Naive B cell (primary cell): ENCODE measurements at regions not wholly inside any gene's neighbourhood (a gene's known extent, or its start where the extent isn't known, plus 50 kb on each side); places are given as distances from the start of the nearest gene placed in this dataset.
"Not testable (repeated sequence)": the region's sequence is repeated elsewhere in the genome, so short reads cannot be mapped to it uniquely, and the experiment has no call there.

Source experiments
- ATAC-seq, 2 donors: fragments of 150-1000 bp; cut with Tn5 transposase; 2 replicates each; pipeline ENCODE4 v1.10.0; 2021; ENCODE audit warnings: low read depth in 2 of 2, mild to moderate bottlenecking in 2 of 2, moderate library complexity in 2 of 2
- DNase-seq: peaks from one replicate; pipeline ENCODE4 v3.0.0; 2022
- H3K27ac Mint-ChIP-seq, 6 donors: one replicate each; pipeline ENCODE4 v1.8.0; 2020 to 2022; ENCODE audit warnings: mild to moderate bottlenecking in 6 of 6, mixed read lengths in 6 of 6, moderate library complexity in 5 of 6, inconsistent platforms in 2 of 6
- H3K27me3 Mint-ChIP-seq, 3 donors: one replicate each; pipeline ENCODE4 v1.8.0; 2021 to 2022; ENCODE audit warnings: mixed read lengths in 3 of 3, mild to moderate bottlenecking in 1 of 3
- H3K36me3 Mint-ChIP-seq, 2 donors: one replicate each; pipeline ENCODE4 v1.8.0; 2020 to 2022; ENCODE audit warnings: mixed read lengths in 2 of 2, inconsistent platforms in 1 of 2, mild to moderate bottlenecking in 1 of 2
- H3K4me1 Mint-ChIP-seq, 3 donors: one replicate each; pipeline ENCODE4 v1.8.0; 2020 to 2022; ENCODE audit warnings: mixed read lengths in 3 of 3, inconsistent platforms in 1 of 3, mild to moderate bottlenecking in 1 of 3, moderate library complexity in 1 of 3
- H3K4me3 Mint-ChIP-seq, 8 donors: one replicate each; pipeline ENCODE4 v1.8.0; 2020 to 2022; ENCODE audit warnings: mild to moderate bottlenecking in 8 of 8, mixed read lengths in 8 of 8, moderate library complexity in 8 of 8, inconsistent platforms in 2 of 8
- H3K9me3 Mint-ChIP-seq, 7 donors: one replicate each; pipeline ENCODE4 v1.8.0; 2020 to 2022; ENCODE audit warnings: mixed read lengths in 7 of 7, mild to moderate bottlenecking in 5 of 7, inconsistent platforms in 2 of 7, moderate library complexity in 1 of 7

DNA sequence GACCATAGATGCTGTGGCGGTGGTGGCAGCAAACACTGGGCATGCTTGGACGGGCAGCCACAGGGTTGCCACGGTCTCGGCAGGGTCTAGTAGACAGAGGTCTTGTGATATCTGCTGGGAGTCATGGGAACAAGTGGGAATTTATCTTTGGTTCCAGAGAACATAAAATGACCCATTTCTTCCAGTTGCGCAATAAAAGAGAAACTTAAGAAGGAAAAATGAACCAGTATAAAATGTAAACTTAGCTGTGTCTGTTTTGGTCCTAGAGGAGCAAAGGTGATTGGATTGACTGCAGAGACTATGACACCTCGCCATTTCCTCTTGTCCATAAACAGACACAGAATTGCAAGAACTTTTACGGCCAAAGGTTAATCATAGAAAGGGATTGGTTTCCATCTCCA, 132.6 kb upstream of the RBBP8 start:
- H3K36me3 Mint-ChIP-seq, result no peaks in the 10 kb centered on the region
- no peak overlapping the region for H3K4me3 Mint-ChIP-seq
- no peaks in the 10 kb centered on the region for H3K4me1 Mint-ChIP-seq
- H3K9me3 Mint-ChIP-seq, result peaks cover 0 to 1% (median 0%) of the 10 kb centered on the region in 7 donors
- H3K27ac Mint-ChIP-seq, result no peak overlapping the region
- DNase-seq (no peak), ATAC-seq (no peak)
- peaks cover 0 to 7% (median 0%) of the 10 kb centered on the region in 3 donors for H3K27me3 Mint-ChIP-seq

DNA sequence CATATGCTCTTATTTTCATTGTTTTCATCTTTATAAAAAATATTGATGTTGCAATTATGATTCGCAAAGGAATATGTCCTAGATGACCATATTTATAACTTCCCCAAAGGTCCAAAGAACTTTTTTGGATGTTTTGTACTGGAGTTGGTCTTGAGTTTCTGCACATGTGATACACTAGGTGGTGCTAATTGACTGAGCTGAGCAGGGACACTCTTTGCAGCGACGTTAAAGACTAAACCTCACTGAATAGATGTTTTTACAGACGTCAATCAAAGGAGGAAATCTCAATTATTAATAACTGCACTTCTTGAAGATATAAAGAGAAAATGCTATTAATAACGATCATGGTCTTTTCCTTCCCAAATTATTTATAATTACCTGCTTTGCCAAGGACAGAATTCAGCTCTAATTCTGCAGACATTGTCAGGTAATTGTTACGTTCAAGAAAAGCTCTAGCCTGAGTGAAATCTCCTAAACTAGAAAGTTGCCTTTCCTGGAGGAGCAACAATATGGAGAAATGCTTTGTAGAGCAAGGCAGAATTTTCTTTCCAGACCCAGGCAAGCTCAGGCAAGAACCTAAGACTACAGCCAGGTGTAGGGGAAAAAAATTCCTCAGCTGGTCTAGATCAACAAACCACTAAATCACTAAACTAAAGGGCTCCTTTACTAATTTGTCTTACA, 119.3 kb upstream of the RBBP8 start:
- H3K27ac Mint-ChIP-seq, result no peak overlapping the region
- no peaks in the 10 kb centered on the region for H3K4me1 Mint-ChIP-seq
- H3K36me3 Mint-ChIP-seq, result no peaks in the 10 kb centered on the region
- ATAC-seq, result peak in 1 of 2 donors; percentile 49
- no peak overlapping the region for H3K4me3 Mint-ChIP-seq
- peaks cover 5 to 25% (median 24%) of the 10 kb centered on the region in 3 donors for H3K27me3 Mint-ChIP-seq
- H3K9me3 Mint-ChIP-seq, result peaks cover 0 to 2% (median 0%) of the 10 kb centered on the region in 7 donors
- DNase-seq, result peak; percentile 27

DNA sequence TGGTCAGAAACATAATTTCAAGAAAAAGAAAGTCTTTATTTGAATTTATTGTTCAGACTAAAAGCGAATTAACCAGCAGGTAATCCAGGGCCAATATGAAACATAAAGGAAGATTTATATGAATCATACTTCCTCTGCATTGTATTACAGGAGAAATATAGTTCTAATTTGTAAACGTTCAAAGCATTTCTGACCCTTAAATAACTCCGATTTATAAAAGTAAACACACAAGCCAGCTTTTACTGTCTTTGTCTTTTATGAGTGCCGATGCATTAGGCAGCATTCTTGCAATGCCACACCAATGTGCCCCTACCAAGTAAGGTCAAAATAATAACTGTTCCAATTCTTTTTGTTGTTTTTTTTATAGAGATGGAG, 118.8 kb upstream of the RBBP8 start:
- Mint-ChIP-seq H3K4me3 (no peak overlapping the region), H3K36me3 (no peaks in the 10 kb centered on the region), H3K27ac (no peak overlapping the region), H3K9me3 (peaks cover 0 to 2% (median 0%) of the 10 kb centered on the region in 7 donors), H3K4me1 (no peaks in the 10 kb centered on the region), H3K27me3 (peaks cover 5 to 25% (median 24%) of the 10 kb centered on the region in 3 donors)
- ATAC-seq (no peak), DNase-seq (no peak)

DNA sequence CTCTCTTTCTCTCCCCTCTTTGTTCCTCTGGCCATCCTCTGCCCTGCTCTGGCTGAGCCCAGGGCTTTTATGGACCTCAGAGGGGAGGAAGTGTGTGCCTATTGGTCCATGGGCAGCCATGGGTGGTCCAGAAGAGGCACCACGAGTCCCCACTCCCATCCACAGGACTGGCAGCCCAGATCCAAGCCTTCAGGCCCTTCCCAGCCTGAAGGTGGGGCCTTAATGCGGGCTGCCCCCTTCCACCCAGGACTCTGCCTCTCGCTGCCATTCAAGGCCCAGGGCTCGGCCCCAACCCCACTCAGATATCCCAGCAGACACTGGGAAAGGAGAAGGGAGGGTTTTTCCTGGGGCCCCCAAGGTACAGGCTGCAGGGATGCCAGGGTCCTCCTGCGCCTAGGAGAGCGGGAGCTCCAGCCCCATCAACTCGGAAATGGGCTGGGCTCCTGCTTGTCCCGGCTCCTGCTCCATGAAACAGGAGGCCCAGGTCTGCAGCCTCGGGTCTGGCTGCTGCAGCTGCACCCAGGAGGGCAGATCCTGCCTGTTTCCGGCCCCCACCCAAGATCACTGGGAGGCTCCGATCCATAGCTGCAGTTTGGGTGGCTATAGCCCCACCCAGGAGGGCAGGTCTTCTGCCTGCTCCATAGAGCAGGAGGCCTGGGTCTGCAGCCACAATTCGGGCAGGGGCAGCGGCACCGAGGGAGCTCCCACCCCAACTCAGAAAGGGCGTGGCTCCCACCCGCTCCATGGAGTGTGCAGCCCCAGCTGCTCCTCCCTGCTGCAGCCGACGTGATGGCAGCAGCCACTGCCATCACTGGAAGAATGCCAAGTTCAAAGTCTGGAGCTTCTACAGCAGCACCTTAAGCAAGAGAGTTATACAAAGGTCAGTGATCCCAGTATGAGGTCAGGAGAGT, 116.6 kb upstream of the RBBP8 start:
- Mint-ChIP-seq H3K27me3 (peaks cover 5 to 24% (median 20%) of the 10 kb centered on the region in 3 donors), H3K4me1 (no peaks in the 10 kb centered on the region), H3K4me3 (no peak overlapping the region), H3K27ac (no peak overlapping the region), H3K9me3 (peaks cover 0 to 2% (median 0%) of the 10 kb centered on the region in 7 donors), H3K36me3 (no peaks in the 10 kb centered on the region)
- DNase-seq (no peak), ATAC-seq (no peak)

DNA sequence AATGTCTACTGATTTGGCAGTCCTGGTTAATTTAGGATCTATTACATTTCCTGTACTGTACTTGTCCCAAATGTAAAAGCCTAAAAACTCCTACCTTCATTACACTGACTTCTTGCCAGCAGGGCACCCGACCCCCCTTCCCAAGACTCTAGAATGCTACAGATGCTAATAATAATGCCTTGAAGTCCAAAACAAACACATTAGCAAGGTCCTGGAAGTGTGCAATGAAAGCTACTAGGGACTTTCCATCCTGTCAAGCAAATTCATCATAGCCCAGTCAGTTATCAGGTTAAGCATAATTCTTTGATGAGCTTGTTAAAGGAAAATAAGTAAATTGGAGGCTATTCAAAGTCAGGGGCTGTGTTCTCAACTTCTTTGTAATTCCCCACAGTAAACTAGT, 115.3 kb upstream of the RBBP8 start:
- DNase-seq (no peak), ATAC-seq (no peak)
- Mint-ChIP-seq H3K27ac (no peak overlapping the region), H3K4me1 (no peaks in the 10 kb centered on the region), H3K9me3 (no peaks in the 10 kb centered on the region), H3K4me3 (no peak overlapping the region), H3K36me3 (no peaks in the 10 kb centered on the region), H3K27me3 (peaks cover 5 to 14% (median 7%) of the 10 kb centered on the region in 3 donors)

DNA sequence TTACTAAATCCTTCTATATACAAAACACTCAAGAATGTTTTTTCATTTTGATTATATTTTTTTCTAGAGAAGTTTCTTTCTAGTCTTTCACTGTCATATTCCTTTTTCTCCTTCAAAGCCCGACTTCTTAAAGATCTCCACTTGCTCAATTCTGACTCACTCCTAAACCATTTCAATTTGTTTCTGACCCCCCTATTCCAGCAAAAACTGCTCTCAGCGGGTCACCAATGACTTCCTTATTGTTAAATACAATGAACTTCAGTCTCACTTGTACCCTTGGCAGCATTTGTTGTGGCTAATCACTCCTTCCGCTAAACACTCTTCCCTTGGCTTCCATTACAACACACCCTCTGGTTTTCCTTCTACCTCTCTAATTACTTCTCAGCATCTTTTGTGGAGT, 111.1 kb upstream of the RBBP8 start:
- no peak for DNase-seq
- Mint-ChIP-seq H3K27ac (no peak overlapping the region), H3K9me3 (no peaks in the 10 kb centered on the region), H3K4me1 (no peaks in the 10 kb centered on the region), H3K36me3 (no peaks in the 10 kb centered on the region), H3K27me3 (no peaks in the 10 kb centered on the region), H3K4me3 (no peak overlapping the region)
- no peak for ATAC-seq

DNA sequence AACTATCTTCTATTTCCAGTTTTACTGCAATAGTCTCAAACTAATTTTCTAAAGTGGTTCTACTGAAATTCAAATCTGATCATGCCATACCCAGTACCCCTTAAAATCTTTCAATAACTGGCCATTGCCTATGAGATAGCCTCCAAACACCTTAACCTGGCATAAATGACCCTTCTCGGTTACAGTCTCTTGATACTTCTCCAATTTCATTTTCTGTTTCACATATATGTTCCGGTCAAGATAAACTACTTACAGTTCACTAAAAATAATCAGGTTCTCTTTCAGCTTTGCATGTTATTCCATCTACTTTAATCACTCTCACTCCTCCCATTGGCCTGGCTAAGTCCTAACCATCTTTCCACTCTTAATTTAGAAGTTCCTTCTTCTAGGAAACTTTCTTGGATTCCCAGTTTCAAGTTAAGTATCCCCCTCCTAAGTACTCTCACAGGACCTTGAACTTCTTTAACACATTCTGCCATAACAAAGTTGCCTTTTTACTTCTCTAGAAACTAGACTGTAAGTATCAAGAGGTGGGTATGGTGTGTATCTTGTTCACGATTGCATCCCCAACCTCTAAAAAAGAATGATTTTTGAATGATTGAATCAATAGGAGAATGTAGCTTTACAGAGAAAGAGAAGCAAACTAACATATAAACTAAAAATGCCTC, 110.2 kb upstream of the RBBP8 start:
- Mint-ChIP-seq H3K27me3 (peaks cover 0 to 6% (median 5%) of the 10 kb centered on the region in 3 donors), H3K4me1 (no peaks in the 10 kb centered on the region), H3K36me3 (no peaks in the 10 kb centered on the region), H3K4me3 (no peak overlapping the region), H3K27ac (no peak overlapping the region), H3K9me3 (peaks cover 0 to 6% (median 0%) of the 10 kb centered on the region in 7 donors)
- ATAC-seq (no peak), DNase-seq (no peak)

DNA sequence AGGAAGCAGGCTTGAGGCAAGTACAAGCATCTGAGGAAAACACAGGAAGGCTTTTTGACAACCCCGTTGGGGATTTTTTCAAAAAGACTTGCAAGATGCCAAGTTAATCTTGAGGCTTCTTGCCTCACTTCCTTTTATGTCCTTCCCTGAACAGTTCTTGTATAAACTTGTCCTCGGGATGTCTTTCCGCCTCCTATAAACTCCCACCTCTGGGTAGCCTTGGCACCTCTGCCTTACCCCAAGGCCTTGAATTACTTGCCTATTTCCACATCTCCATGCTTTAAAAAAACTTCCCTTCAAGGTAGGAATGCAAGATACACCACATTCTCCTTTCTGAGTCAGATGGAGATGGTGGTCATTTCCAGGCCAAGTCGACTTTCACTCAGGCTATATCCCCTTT, 106.4 kb upstream of the RBBP8 start:
- Mint-ChIP-seq H3K36me3 (no peaks in the 10 kb centered on the region), H3K4me1 (peaks cover 0 to 1% (median 0%) of the 10 kb centered on the region in 3 donors), H3K4me3 (no peak overlapping the region), H3K27ac (no peak overlapping the region), H3K9me3 (peaks cover 0 to 11% (median 0%) of the 10 kb centered on the region in 7 donors), H3K27me3 (peaks cover 0 to 9% (median 7%) of the 10 kb centered on the region in 3 donors)
- DNase-seq (no peak), ATAC-seq (no peak)

DNA sequence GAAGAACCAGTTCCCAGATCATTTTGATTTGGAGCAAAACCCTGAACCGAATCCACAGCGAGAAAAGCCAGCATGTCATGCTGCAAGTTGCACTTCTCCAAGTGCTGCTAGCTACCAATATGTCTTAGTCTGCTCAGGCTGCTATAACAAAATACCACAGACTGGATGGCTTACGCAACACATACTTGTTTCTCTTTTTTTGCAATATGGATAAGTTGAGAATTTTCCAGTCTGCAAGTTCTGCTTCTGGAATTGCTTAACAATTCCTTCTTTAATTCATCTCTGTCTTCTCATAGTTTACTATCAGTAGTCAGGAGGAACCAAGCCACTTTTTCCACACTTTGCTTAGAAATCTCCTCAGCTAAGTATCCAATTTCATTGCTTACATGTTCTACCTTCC, 105.9 kb upstream of the RBBP8 start:
- no peak overlapping the region for H3K4me3 Mint-ChIP-seq
- no peak for DNase-seq
- no peak overlapping the region for H3K27ac Mint-ChIP-seq
- ATAC-seq, result no peak
- peaks cover 0 to 11% (median 0%) of the 10 kb centered on the region in 7 donors for H3K9me3 Mint-ChIP-seq
- peaks cover 0 to 9% (median 7%) of the 10 kb centered on the region in 3 donors for H3K27me3 Mint-ChIP-seq
- no peaks in the 10 kb centered on the region for H3K36me3 Mint-ChIP-seq
- H3K4me1 Mint-ChIP-seq, result peaks cover 0 to 1% (median 0%) of the 10 kb centered on the region in 3 donors

DNA sequence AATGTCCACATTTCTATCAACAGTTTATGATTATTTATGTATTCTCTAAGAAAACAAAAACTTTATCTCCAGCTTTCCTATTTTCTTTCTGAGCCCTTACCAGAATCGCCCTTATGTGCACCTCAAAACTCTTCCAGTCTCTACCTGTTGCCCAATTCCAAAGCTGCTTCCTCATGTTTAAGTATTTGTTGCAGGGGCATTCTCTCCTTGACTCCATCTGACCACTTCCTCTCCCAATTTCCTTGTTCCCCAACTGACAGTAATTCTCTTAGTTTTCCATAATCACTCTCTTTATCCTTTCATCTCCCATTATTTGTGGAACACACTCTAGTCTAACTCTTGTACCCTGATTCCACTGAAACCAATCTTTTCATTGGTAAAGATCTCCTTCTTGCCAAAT, 105.4 kb upstream of the RBBP8 start:
- Mint-ChIP-seq H3K27me3 (peaks cover 0 to 9% (median 7%) of the 10 kb centered on the region in 3 donors), H3K36me3 (no peaks in the 10 kb centered on the region), H3K9me3 (peaks cover 0 to 11% (median 0%) of the 10 kb centered on the region in 7 donors)

DNA sequence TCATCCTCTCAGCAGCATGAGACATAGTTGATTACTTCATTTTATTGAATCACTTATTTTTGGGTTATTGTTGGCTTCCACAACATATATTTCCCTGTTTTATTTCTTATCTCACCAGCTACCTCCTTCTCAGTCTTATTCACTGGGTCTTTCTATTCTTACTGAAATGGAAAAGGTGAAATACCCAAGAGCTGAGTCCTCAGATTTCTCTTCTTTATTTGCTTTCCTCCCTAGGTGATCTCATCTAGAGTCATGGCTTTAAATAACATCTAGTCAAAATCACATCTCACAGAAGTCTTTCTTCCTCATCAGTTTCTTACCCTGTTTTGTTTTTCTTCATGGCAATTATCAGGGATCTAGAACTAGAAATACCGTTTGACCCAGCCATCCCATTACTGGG, 105.0 kb upstream of the RBBP8 start:
- Mint-ChIP-seq H3K27me3 (peaks cover 0 to 9% (median 7%) of the 10 kb centered on the region in 3 donors), H3K27ac (no peak overlapping the region)
- no peak for ATAC-seq

More for the DNA sequence above, 105.4 kb upstream of the RBBP8 start:
- Mint-ChIP-seq H3K27ac (peak overlapping the region in 1 of 6 donors; percentile 43), H3K4me1 (peaks cover 0 to 1% (median 0%) of the 10 kb centered on the region in 3 donors), H3K4me3 (no peak overlapping the region)
- ATAC-seq (no peak), DNase-seq (no peak)

DNA sequence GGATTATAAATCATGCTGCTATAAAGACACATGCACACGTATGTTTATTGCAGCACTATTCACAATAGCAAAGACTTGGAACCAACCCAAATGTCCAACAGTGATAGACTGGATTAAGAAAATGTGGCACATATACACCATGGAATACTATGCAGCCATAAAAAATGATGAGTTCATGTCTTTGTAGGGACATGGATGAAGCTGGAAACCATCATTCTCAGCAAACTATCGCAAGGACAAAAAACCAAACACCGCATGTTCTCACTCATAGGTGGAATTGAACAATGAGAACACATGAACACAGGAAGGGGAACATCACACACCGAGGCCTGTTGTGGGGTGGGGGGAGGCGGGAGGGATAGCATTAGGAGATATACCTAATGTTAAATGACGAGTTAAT, 104.5 kb upstream of the RBBP8 start:
- not testable (repeated sequence) for H3K4me3 Mint-ChIP-seq, DNase-seq, ATAC-seq, H3K36me3 Mint-ChIP-seq, H3K27me3 Mint-ChIP-seq, H3K27ac Mint-ChIP-seq, H3K4me1 Mint-ChIP-seq
- peaks cover 0 to 11% (median 0%) of the 10 kb centered on the region in 7 donors for H3K9me3 Mint-ChIP-seq

More for the DNA sequence above, 105.0 kb upstream of the RBBP8 start:
- Mint-ChIP-seq H3K36me3 (no peaks in the 10 kb centered on the region), H3K9me3 (peaks cover 0 to 11% (median 0%) of the 10 kb centered on the region in 7 donors), H3K4me3 (no peak overlapping the region), H3K4me1 (peaks cover 0 to 1% (median 0%) of the 10 kb centered on the region in 3 donors)
- no peak for DNase-seq

DNA sequence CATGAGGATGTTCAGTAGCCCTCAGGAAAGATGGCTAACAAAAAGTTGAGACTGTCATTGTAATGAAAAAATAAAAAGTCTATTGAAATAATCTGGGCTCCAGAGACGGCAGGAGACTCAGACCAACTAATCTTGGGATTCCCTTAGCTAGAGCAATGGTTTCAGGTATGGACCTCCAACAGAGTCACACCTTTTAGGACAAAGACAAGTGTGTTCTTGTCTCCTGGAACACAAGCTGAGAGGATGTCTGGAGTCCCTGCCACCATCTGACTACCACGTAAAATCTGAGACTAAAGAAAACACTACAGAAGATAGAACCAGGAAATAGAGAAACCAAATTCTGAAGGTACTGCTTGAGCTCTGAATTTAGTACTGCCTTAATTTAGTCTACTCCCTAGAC, 103.3 kb upstream of the RBBP8 start:
- H3K4me3 Mint-ChIP-seq, result no peak overlapping the region
- H3K9me3 Mint-ChIP-seq, result peaks cover 0 to 11% (median 0%) of the 10 kb centered on the region in 7 donors
- peaks cover 0 to 1% (median 0%) of the 10 kb centered on the region in 3 donors for H3K4me1 Mint-ChIP-seq
- peaks cover 0 to 9% (median 7%) of the 10 kb centered on the region in 3 donors for H3K27me3 Mint-ChIP-seq
- no peak overlapping the region for H3K27ac Mint-ChIP-seq
- no peaks in the 10 kb centered on the region for H3K36me3 Mint-ChIP-seq
- no peak for DNase-seq
- no peak for ATAC-seq
